ENCODE measurements at regions not wholly inside any gene's neighbourhood (a gene's known extent, or its start where the extent isn't known, plus 50 kb on each side); places are given as distances from the start of the nearest gene placed in this dataset.

DNA sequence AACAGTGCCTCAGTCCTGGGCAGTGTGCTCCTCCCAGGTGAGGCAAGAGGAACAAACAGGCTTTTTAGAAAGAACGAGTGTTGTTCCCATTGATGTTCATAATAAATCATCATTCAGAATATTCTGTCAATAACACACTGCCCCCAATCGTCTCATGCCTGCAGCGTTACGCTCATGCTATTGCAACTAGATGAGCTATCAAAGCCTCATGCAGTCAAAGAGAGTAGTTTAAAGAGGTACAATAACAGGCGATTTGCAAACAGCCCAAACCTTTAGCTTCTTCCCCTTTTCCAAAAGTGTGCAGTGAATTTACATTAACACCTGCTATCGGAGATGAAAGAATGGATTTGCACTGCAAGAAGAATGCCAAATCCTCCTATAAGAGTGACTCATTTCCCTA, 1164.7 kb upstream of the MAP3K7 start:
- H3K4me3 Mint-ChIP-seq = no peak overlapping the region
- Histone ChIP-seq H3K9me3 (replicated peaks in 1 of 2; ENCODE audit: control insufficient read depth in 1 of 2, insufficient read depth in 1 of 2, low read length in 2 of 2) (no peaks in the 10 kb centered on the region), H3K27ac (ENCODE audit: low read depth in 1 of 2, low read length in 2 of 2) (no peak overlapping the region), H3K4me3 (replicated peaks in 1 of 3; ENCODE audit: low read depth in 2 of 3, low read length in 3 of 3) (no peak overlapping the region), H3K4me2 (replicated peaks; ENCODE audit: extremely low read depth, low read length, poor library complexity, severe bottlenecking) (no peak overlapping the region), H4K20me1 (ENCODE audit: insufficient read depth, low read length) (no peaks in the 10 kb centered on the region), H3K36me3 (replicated peaks in 1 of 2; ENCODE audit: control insufficient read depth in 1 of 2, insufficient read depth in 2 of 2, low read length in 2 of 2) (no peaks in the 10 kb centered on the region), H3K4me1 (ENCODE audit: control insufficient read depth in 1 of 2, insufficient read depth in 2 of 2, low read length in 2 of 2) (no peaks in the 10 kb centered on the region), H3K79me2 (ENCODE audit: insufficient read depth, low read length) (no peaks in the 10 kb centered on the region), H2AFZ (ENCODE audit: insufficient read depth, low read depth, low read length, poor library complexity, severe bottlenecking) (no peak overlapping the region), H3K27me3 (ENCODE audit: control insufficient read depth in 2 of 2, insufficient read depth in 2 of 2, low read length in 2 of 2) (no peaks in the 10 kb centered on the region), H3K9ac (ENCODE audit: insufficient read depth, low read length, poor library complexity, severe bottlenecking) (no peak overlapping the region)
- H3K9me3 Mint-ChIP-seq = peaks cover 0 to 18% (median 2%) of the 10 kb centered on the region in 7 donors
- TF ChIP-seq, protein P1, sequence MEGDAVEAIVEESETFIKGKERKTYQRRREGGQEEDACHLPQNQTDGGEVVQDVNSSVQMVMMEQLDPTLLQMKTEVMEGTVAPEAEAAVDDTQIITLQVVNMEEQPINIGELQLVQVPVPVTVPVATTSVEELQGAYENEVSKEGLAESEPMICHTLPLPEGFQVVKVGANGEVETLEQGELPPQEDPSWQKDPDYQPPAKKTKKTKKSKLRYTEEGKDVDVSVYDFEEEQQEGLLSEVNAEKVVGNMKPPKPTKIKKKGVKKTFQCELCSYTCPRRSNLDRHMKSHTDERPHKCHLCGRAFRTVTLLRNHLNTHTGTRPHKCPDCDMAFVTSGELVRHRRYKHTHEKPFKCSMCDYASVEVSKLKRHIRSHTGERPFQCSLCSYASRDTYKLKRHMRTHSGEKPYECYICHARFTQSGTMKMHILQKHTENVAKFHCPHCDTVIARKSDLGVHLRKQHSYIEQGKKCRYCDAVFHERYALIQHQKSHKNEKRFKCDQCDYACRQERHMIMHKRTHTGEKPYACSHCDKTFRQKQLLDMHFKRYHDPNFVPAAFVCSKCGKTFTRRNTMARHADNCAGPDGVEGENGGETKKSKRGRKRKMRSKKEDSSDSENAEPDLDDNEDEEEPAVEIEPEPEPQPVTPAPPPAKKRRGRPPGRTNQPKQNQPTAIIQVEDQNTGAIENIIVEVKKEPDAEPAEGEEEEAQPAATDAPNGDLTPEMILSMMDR (IDR thresholded peaks at IDR 0.05) = no peak
- H3K27me3 Mint-ChIP-seq (ENCODE audit: low read depth in 3 of 3) = peaks cover 0 to 1% (median 0%) of the 10 kb centered on the region in 3 donors
- WGBS (ENCODE audit: insufficient coverage) = no CpG with 5 or more reads among the region's 6 CpGs
- intact Hi-C loops (cut with micrococcal nuclease) = no loop called here
- H3K36me3 Mint-ChIP-seq = no peaks in the 10 kb centered on the region
- H3K4me1 Mint-ChIP-seq = no peaks in the 10 kb centered on the region
- no peak for DNase-seq
- no peak overlapping the region for H3K27ac Mint-ChIP-seq

DNA sequence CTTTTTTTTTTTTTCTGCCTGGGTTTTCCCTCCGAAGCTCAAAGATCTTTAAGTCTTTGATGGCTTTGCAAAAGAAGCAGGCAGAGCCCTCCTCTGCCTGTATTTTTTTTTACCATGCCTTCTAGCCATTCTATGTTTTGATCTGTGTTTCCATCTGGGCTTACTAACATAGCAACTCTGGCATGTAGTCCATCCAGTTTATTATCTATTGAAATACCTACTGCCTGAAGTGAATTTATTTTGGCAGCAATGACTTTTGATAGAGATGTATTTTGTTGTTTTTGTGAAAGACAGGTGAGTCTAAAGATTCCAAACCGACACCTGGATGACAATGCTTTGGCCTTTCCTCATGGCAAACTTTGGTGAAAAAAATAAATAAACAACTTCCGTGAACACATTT, 1157.7 kb upstream of the MAP3K7 start:
- no peak overlapping the region for H3K4me3 ChIP-seq (replicated peaks in 1 of 3; ENCODE audit: low read depth in 2 of 3, low read length in 3 of 3)
- no peak overlapping the region for H3K9ac ChIP-seq (ENCODE audit: insufficient read depth, low read length, poor library complexity, severe bottlenecking)
- H3K9me3 ChIP-seq (replicated peaks in 1 of 2; ENCODE audit: control insufficient read depth in 1 of 2, insufficient read depth in 1 of 2, low read length in 2 of 2) = no peaks in the 10 kb centered on the region
- Mint-ChIP-seq H3K9me3 (peaks cover 0 to 13% (median 2%) of the 10 kb centered on the region in 7 donors), H3K4me3 (no peak overlapping the region), H3K27ac (no peak overlapping the region), H3K27me3 (ENCODE audit: low read depth in 3 of 3) (peaks cover 0 to 1% (median 0%) of the 10 kb centered on the region in 3 donors), H3K4me1 (no peaks in the 10 kb centered on the region), H3K36me3 (no peaks in the 10 kb centered on the region)
- H3K27me3 ChIP-seq (ENCODE audit: control insufficient read depth in 2 of 2, insufficient read depth in 2 of 2, low read length in 2 of 2) = no peaks in the 10 kb centered on the region
- no CpG with 5 or more reads among the region's 3 CpGs for WGBS (ENCODE audit: insufficient coverage)
- DNase-seq = no peak
- H4K20me1 ChIP-seq (ENCODE audit: insufficient read depth, low read length) = no peaks in the 10 kb centered on the region
- H3K36me3 ChIP-seq (replicated peaks in 1 of 2; ENCODE audit: control insufficient read depth in 1 of 2, insufficient read depth in 2 of 2, low read length in 2 of 2) = no peaks in the 10 kb centered on the region
- no peaks in the 10 kb centered on the region for H3K79me2 ChIP-seq (ENCODE audit: insufficient read depth, low read length)
- H3K4me2 ChIP-seq (replicated peaks; ENCODE audit: extremely low read depth, low read length, poor library complexity, severe bottlenecking) = no peak overlapping the region
- H2AFZ ChIP-seq (ENCODE audit: insufficient read depth, low read depth, low read length, poor library complexity, severe bottlenecking) = no peak overlapping the region
- TF ChIP-seq, protein P1 (IDR thresholded peaks at IDR 0.05) = no peak
- H3K4me1 ChIP-seq (ENCODE audit: control insufficient read depth in 1 of 2, insufficient read depth in 2 of 2, low read length in 2 of 2) = no peaks in the 10 kb centered on the region
- intact Hi-C loops (cut with micrococcal nuclease) = no loop called here
- H3K27ac ChIP-seq (ENCODE audit: low read depth in 1 of 2, low read length in 2 of 2) = no peak overlapping the region
